IMR-90 (cell line): ENCODE measurements at regions not wholly inside any gene's neighbourhood (a gene's known extent, or its start where the extent isn't known, plus 50 kb on each side); places are given as distances from the start of the nearest gene placed in this dataset.

Source experiments
- ATAC-seq: fragments of 200-7000 bp; cut with Tn5 transposase; 2 replicates; pipeline ENCODE4 v1.9.1; 2020; ENCODE audit warnings: low read depth, mild to moderate bottlenecking, moderate library complexity
- BruUV-seq: library from RNA; stranded (reverse); fragments of 400-500 nt; replicated peaks from 2 replicates; lab custom pipeline; 2021; lab: Mats Ljungman, UMichigan
- CTCF ChIA-PET: fragments of 300-600 bp; formaldehyde crosslinking; extraction: SDS; loops from one replicate; lab custom pipeline; 2021; ENCODE audit warnings: antibody characterized with exemption; lab: Yijun Ruan, JAX
- POLR2A ChIA-PET: fragments of 300-600 bp; sonication (Branson Sonifier 250); formaldehyde crosslinking; loops from one replicate; lab custom pipeline; 2022; ENCODE audit warnings: antibody characterized with exemption; ENCODE audit not compliant: unreplicated experiment; lab: Charles Lee
- DNase-seq: peaks from one replicate; pipeline ENCODE4 v3.0.0; 2013
- H2AFZ ChIP-seq: replicated peaks from 2 replicates; pipeline ENCODE3; 2013; ENCODE audit warnings: low read length, mild to moderate bottlenecking; ENCODE audit not compliant: poor library complexity
- H2AK5ac ChIP-seq: 2 replicates; pipeline ENCODE4 v1.6.1; 2013; ENCODE audit warnings: low read depth, low read length, inconsistent platforms
- H2AK9ac ChIP-seq: replicated peaks from 2 replicates; pipeline ENCODE3; 2013; ENCODE audit warnings: mild to moderate bottlenecking, low read depth, low read length, moderate library complexity; ENCODE audit not compliant: poor library complexity
- H2BK120ac ChIP-seq: 2 replicates; pipeline ENCODE4 v1.6.1; 2013; ENCODE audit warnings: low read depth, low read length, inconsistent platforms
- H2BK15ac ChIP-seq: 3 replicates; pipeline ENCODE4 v1.6.1; 2013; ENCODE audit warnings: low read depth, low read length, inconsistent platforms
- H2BK20ac ChIP-seq: 2 replicates; pipeline ENCODE4 v1.6.1; 2013; ENCODE audit warnings: low read depth, mild to moderate bottlenecking, inconsistent platforms, low read length, moderate library complexity
- H2BK5ac ChIP-seq: 2 replicates; pipeline ENCODE4 v1.6.1; 2013; ENCODE audit warnings: mild to moderate bottlenecking, low read depth, low read length, inconsistent platforms; ENCODE audit not compliant: poor library complexity, severe bottlenecking
- H3K14ac ChIP-seq: replicated peaks from 2 replicates; pipeline ENCODE4 v1.6.1; 2013; ENCODE audit warnings: low read depth, low read length, inconsistent platforms
- H3K18ac ChIP-seq: 2 replicates; pipeline ENCODE4 v1.6.1; 2013; ENCODE audit warnings: low read depth, low read length, control low read depth
- H3K23ac ChIP-seq: 2 replicates; pipeline ENCODE4 v1.6.1; 2013; ENCODE audit warnings: low read depth, low read length, inconsistent platforms
- H3K27ac ChIP-seq: 2 replicates; pipeline ENCODE4 v1.5.1; 2013; ENCODE audit warnings: mild to moderate bottlenecking, control low read depth, low read length; ENCODE audit not compliant: insufficient read depth
- H3K27me3 ChIP-seq: 2 replicates; pipeline ENCODE4 v1.6.1; 2013; ENCODE audit warnings: low read length; ENCODE audit not compliant: control insufficient read depth, insufficient read depth
- H3K36me3 ChIP-seq: 2 replicates; pipeline ENCODE4 v1.6.1; 2013; ENCODE audit warnings: low read length, mixed read lengths; ENCODE audit not compliant: control insufficient read depth, insufficient read depth
- H3K4ac ChIP-seq: 2 replicates; pipeline ENCODE4 v1.6.1; 2013; ENCODE audit warnings: low read depth, low read length, inconsistent platforms
- H3K4me1 ChIP-seq: 2 replicates; pipeline ENCODE4 v1.6.1; 2013; ENCODE audit warnings: low read length, mixed read lengths; ENCODE audit not compliant: control insufficient read depth, insufficient read depth
- H3K4me2 ChIP-seq: 2 replicates; pipeline ENCODE4 v1.6.1; 2013; ENCODE audit warnings: low read depth, mild to moderate bottlenecking, control low read depth, low read length, moderate library complexity
- H3K4me3 ChIP-seq: 2 replicates; pipeline ENCODE4 v1.5.1; 2013; ENCODE audit warnings: low read depth, mild to moderate bottlenecking, control low read depth, low read length, moderate library complexity; ENCODE audit not compliant: insufficient read depth
- H3K56ac ChIP-seq: 2 replicates; pipeline ENCODE4 v1.6.1; 2013; ENCODE audit warnings: low read length, inconsistent platforms; ENCODE audit not compliant: insufficient read depth; ENCODE audit errors: extremely low read depth
- H3K79me1 ChIP-seq, 2 experiments: 2 replicates each; pipeline ENCODE4 v1.6.1; 2013; ENCODE audit warnings: low read length in 2 of 2, inconsistent platforms in 1 of 2, low read depth in 1 of 2
- H3K9ac ChIP-seq: 2 replicates; pipeline ENCODE4 v1.6.1; 2013; ENCODE audit warnings: low read depth, low read length, control low read depth
- H3K9me1 ChIP-seq: 2 replicates; pipeline ENCODE4 v1.6.1; 2013; ENCODE audit warnings: low read length, inconsistent platforms; ENCODE audit not compliant: insufficient read depth
- H3K9me3 ChIP-seq: 2 replicates; pipeline ENCODE4 v1.6.1; 2013; ENCODE audit warnings: low read length; ENCODE audit not compliant: control insufficient read depth, insufficient read depth
- H4K20me1 ChIP-seq: 2 replicates; pipeline ENCODE4 v1.6.1; 2013; ENCODE audit warnings: low read length, inconsistent platforms; ENCODE audit not compliant: insufficient read depth
- H4K5ac ChIP-seq: 2 replicates; pipeline ENCODE4 v1.6.1; 2013; ENCODE audit warnings: mild to moderate bottlenecking, low read depth, low read length, control low read depth
- H4K8ac ChIP-seq, 2 experiments: 2 replicates each; pipeline ENCODE4 v1.6.1; 2013; ENCODE audit warnings: low read depth in 2 of 2, low read length in 2 of 2, control low read depth in 1 of 2, inconsistent platforms in 1 of 2
- H4K91ac ChIP-seq: 2 replicates; pipeline ENCODE4 v1.6.1; 2013; ENCODE audit warnings: low read depth, low read length, inconsistent platforms; ENCODE audit not compliant: insufficient read depth
- BHLHE40 ChIP-seq: fragments of 150-350 bp; IDR thresholded peaks from 2 replicates; pipeline ENCODE4 v1.6.1; 2016; ENCODE audit warnings: mild to moderate bottlenecking, low read depth, low read length
- CEBPB ChIP-seq: IDR thresholded peaks from 2 replicates; pipeline ENCODE4 v1.6.1; 2012; ENCODE audit warnings: low read depth, low read length, improper control_type of control experiment
- CHD1 ChIP-seq: IDR thresholded peaks from 2 replicates; pipeline ENCODE4 v1.6.1; 2012; ENCODE audit warnings: low read depth, low read length, improper control_type of control experiment
- FOS ChIP-seq: fragments of 150-350 bp; IDR thresholded peaks from 2 replicates; pipeline ENCODE4 v1.6.1; 2016; ENCODE audit warnings: low read depth, low read length
- NFE2L2 ChIP-seq: fragments of 150-350 bp; IDR thresholded peaks from 2 replicates; pipeline ENCODE4 v1.6.1; 2016; ENCODE audit warnings: low read depth, mild to moderate bottlenecking, low read length
- POLR2A ChIP-seq: IDR thresholded peaks from 2 replicates; pipeline ENCODE4 v1.6.1; 2012; ENCODE audit warnings: mild to moderate bottlenecking, low read depth, low read length
- RAD21 ChIP-seq: IDR thresholded peaks from 2 replicates; pipeline ENCODE4 v1.6.1; 2012; ENCODE audit warnings: low read length, improper control_type of control experiment
- dilution Hi-C: fragments of 300-500 bp; cut with HindIII; formaldehyde crosslinking; loops from one replicate; pipeline ENCODE4 v1.14.3; 2018; ENCODE audit warnings: low sequenced_read_pairs; ENCODE audit not compliant: unreplicated experiment
- in situ Hi-C: fragments of 300-500 bp; cut with MboI; formaldehyde crosslinking; loops from 3 replicates; pipeline ENCODE4 v1.14.3; 2019; ENCODE audit warnings: low sequenced_read_pairs, inconsistent platforms, mixed read lengths
- intact Hi-C: fragments of 100-400 bp; cut with micrococcal nuclease; formaldehyde crosslinking; loops from 2 replicates; pipeline ENCODE4 v1.10.0; 2022
- TF ChIP-seq, protein P1 (sequence below): conservative IDR thresholded peaks from 2 replicates; pipeline ENCODE4 v1.5.1; 2012; ENCODE audit warnings: mild to moderate bottlenecking, low read depth, low read length, improper control_type of control experiment
- TF ChIP-seq, protein P2 (sequence below): fragments of 150-350 bp; IDR thresholded peaks from 2 replicates; pipeline ENCODE4 v1.6.1; 2016; ENCODE audit warnings: low read depth, mild to moderate bottlenecking, low read length, moderate library complexity, borderline replicate concordance
- TF ChIP-seq, protein P3 (sequence below): fragments of 150-350 bp; IDR thresholded peaks from 2 replicates; pipeline ENCODE4 v1.6.1; 2017; ENCODE audit warnings: mild to moderate bottlenecking, antibody characterized with exemption, low read length, low read depth

GRCh38 chrX:66544181-66544580 lies 94.7 kb downstream of the EDA2R start:
- Histone ChIP-seq H3K4me3 (no peak overlapping the region), H4K5ac (no peak overlapping the region), H2BK20ac (no peak overlapping the region), H3K79me1 (no peaks in the 10 kb centered on the region), H3K9me3 (no peaks in the 10 kb centered on the region), H2AK9ac (no peak overlapping the region), H2AK5ac (no peak overlapping the region), H3K27ac (no peak overlapping the region), H4K8ac (no peak overlapping the region), H4K91ac (no peak overlapping the region), H3K4ac (no peak overlapping the region), H4K20me1 (no peaks in the 10 kb centered on the region), H3K56ac (no peak overlapping the region), H3K9me1 (no peaks in the 10 kb centered on the region), H2BK15ac (no peak overlapping the region), H2AFZ (no peak overlapping the region), H3K23ac (no peak overlapping the region), H3K36me3 (no peaks in the 10 kb centered on the region), H3K9ac (no peak overlapping the region), H3K14ac (no peak overlapping the region), H2BK5ac (no peak overlapping the region), H3K4me2 (no peak overlapping the region), H3K4me1 (no peaks in the 10 kb centered on the region), H3K18ac (no peak overlapping the region), H2BK120ac (no peak overlapping the region), H3K27me3 (no peaks in the 10 kb centered on the region)
- dilution Hi-C loops = no loop called here
- in situ Hi-C loops = no loop called here
- CTCF ChIA-PET = no interaction called here
- POLR2A ChIA-PET = no interaction called here
- no TSS peak for BruUV-seq
- DNase-seq = no peak
- no peak for ATAC-seq
- intact Hi-C loops = no loop called here
- TF ChIP-seq, protein P1, sequence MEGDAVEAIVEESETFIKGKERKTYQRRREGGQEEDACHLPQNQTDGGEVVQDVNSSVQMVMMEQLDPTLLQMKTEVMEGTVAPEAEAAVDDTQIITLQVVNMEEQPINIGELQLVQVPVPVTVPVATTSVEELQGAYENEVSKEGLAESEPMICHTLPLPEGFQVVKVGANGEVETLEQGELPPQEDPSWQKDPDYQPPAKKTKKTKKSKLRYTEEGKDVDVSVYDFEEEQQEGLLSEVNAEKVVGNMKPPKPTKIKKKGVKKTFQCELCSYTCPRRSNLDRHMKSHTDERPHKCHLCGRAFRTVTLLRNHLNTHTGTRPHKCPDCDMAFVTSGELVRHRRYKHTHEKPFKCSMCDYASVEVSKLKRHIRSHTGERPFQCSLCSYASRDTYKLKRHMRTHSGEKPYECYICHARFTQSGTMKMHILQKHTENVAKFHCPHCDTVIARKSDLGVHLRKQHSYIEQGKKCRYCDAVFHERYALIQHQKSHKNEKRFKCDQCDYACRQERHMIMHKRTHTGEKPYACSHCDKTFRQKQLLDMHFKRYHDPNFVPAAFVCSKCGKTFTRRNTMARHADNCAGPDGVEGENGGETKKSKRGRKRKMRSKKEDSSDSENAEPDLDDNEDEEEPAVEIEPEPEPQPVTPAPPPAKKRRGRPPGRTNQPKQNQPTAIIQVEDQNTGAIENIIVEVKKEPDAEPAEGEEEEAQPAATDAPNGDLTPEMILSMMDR = no peak
- TF ChIP-seq RAD21 = no peak
- no peak for TF ChIP-seq CEBPB
- TF ChIP-seq, protein P2, sequence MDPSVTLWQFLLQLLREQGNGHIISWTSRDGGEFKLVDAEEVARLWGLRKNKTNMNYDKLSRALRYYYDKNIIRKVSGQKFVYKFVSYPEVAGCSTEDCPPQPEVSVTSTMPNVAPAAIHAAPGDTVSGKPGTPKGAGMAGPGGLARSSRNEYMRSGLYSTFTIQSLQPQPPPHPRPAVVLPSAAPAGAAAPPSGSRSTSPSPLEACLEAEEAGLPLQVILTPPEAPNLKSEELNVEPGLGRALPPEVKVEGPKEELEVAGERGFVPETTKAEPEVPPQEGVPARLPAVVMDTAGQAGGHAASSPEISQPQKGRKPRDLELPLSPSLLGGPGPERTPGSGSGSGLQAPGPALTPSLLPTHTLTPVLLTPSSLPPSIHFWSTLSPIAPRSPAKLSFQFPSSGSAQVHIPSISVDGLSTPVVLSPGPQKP = no peak
- TF ChIP-seq, protein P3, sequence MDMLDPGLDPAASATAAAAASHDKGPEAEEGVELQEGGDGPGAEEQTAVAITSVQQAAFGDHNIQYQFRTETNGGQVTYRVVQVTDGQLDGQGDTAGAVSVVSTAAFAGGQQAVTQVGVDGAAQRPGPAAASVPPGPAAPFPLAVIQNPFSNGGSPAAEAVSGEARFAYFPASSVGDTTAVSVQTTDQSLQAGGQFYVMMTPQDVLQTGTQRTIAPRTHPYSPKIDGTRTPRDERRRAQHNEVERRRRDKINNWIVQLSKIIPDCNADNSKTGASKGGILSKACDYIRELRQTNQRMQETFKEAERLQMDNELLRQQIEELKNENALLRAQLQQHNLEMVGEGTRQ = no peak
- TF ChIP-seq CHD1 = no peak
- no peak for TF ChIP-seq POLR2A
- TF ChIP-seq NFE2L2 = no peak
- no peak for TF ChIP-seq BHLHE40
- TF ChIP-seq FOS = no peak
